HG03159 (cell line): ENCODE measurements at regions not wholly inside any gene's neighbourhood (a gene's known extent, or its start where the extent isn't known, plus 50 kb on each side); places are given as distances from the start of the nearest gene placed in this dataset.

ENCODE experiments used
- ATAC-seq: cut with Tn5 transposase; IDR thresholded peaks from one replicate; pipeline ENCODE4 v1.9.1; 2021; ENCODE audit warnings: mild to moderate bottlenecking, moderate library complexity; ENCODE audit not compliant: unreplicated experiment

- ATAC-seq: no peak
These were observed 468.3 kb upstream of the AUTS2 start for GRCh38 chr7:69129951-69130350.

GRCh38 chr7:69130396-69130795 lies 467.9 kb upstream of the AUTS2 start:
- ATAC-seq: no peak

- no peak for ATAC-seq
These were observed 464.0 kb upstream of the AUTS2 start for GRCh38 chr7:69134316-69134715.

GRCh38 chr7:69147631-69148030 lies 450.6 kb upstream of the AUTS2 start:
- no peak for ATAC-seq

- no peak for ATAC-seq
These were observed 448.2 kb upstream of the AUTS2 start for GRCh38 chr7:69149804-69150782.

- ATAC-seq: no peak
These were observed 435.9 kb upstream of the AUTS2 start for GRCh38 chr7:69162326-69162725.

GRCh38 chr7:69162931-69163670 lies 435.2 kb upstream of the AUTS2 start:
- no peak for ATAC-seq

GRCh38 chr7:69166979-69167516 lies 431.2 kb upstream of the AUTS2 start:
- ATAC-seq: no peak

- no peak for ATAC-seq
These were observed 428.9 kb upstream of the AUTS2 start for GRCh38 chr7:69169386-69169785.

- ATAC-seq: no peak
These were observed 425.8 kb upstream of the AUTS2 start for GRCh38 chr7:69172357-69173077.

- no peak for ATAC-seq
These were observed 424.9 kb upstream of the AUTS2 start for GRCh38 chr7:69173341-69173740.

- ATAC-seq: no peak
These were observed 424.4 kb upstream of the AUTS2 start for GRCh38 chr7:69173846-69174245.

- no peak for ATAC-seq
These were observed 421.4 kb upstream of the AUTS2 start for GRCh38 chr7:69176841-69177240.

GRCh38 chr7:69177461-69177861 lies 420.8 kb upstream of the AUTS2 start:
- no peak for ATAC-seq

- no peak for ATAC-seq
These were observed 420.3 kb upstream of the AUTS2 start for GRCh38 chr7:69177941-69178494.

- no peak for ATAC-seq
These were observed 417.6 kb upstream of the AUTS2 start for GRCh38 chr7:69180662-69181061.

GRCh38 chr7:69182596-69183467 lies 415.4 kb upstream of the AUTS2 start:
- no peak for ATAC-seq

GRCh38 chr7:69184339-69184738 lies 413.9 kb upstream of the AUTS2 start:
- no peak for ATAC-seq

- no peak for ATAC-seq
These were observed 413.1 kb upstream of the AUTS2 start for GRCh38 chr7:69185170-69185569.

- ATAC-seq: no peak
These were observed 411.3 kb upstream of the AUTS2 start for GRCh38 chr7:69186974-69187373.
